ENCODE measurements at regions not wholly inside any gene's neighbourhood (a gene's known extent, or its start where the extent isn't known, plus 50 kb on each side); places are given as distances from the start of the nearest gene placed in this dataset.

GRCh38 chr9:81833563-81834345, 94.5 kb upstream of the SPATA31D4 start:
- no peaks in the 10 kb centered on the region for H3K36me3 ChIP-seq (ENCODE audit: control insufficient read depth in 2 of 3, insufficient read depth in 3 of 3, low read length in 3 of 3)
- H3K9me3 ChIP-seq (ENCODE audit: control insufficient read depth in 2 of 3, insufficient read depth in 1 of 3, low read length in 3 of 3): no peaks in the 10 kb centered on the region
- H3K4me3 ChIP-seq (ENCODE audit: low read length in 3 of 3): no peak overlapping the region
- H3K27ac ChIP-seq (ENCODE audit: low read depth in 2 of 2, low read length in 2 of 2): no peak overlapping the region
- no peak for DNase-seq
- no peaks in the 10 kb centered on the region for H3K27me3 ChIP-seq (ENCODE audit: control insufficient read depth, insufficient read depth, low read length)
- no peak for TF ChIP-seq CTCF (IDR thresholded peaks at IDR 0.05; ENCODE audit: borderline replicate concordance, extremely low read depth, insufficient read depth)
- H3K4me1 ChIP-seq (ENCODE audit: control insufficient read depth in 2 of 3, insufficient read depth in 2 of 3, low read depth in 1 of 3, low read length in 3 of 3): peaks cover 0 to 2% (median 0%) of the 10 kb centered on the region in 3 donors
- no peak for FAIRE-seq
- intact Hi-C loops (cut with DNase I): no loop called here
- H3K9ac ChIP-seq (ENCODE audit: low read length in 3 of 3): no peak overlapping the region

GRCh38 chr9:81841333-81841732, 86.9 kb upstream of the SPATA31D4 start:
- Histone ChIP-seq H3K27me3 (ENCODE audit: control insufficient read depth, insufficient read depth, low read length) (no peaks in the 10 kb centered on the region), H3K27ac (ENCODE audit: low read depth in 2 of 2, low read length in 2 of 2) (no peak overlapping the region), H3K9ac (ENCODE audit: low read length in 3 of 3) (no peak overlapping the region), H3K36me3 (ENCODE audit: control insufficient read depth in 2 of 3, insufficient read depth in 3 of 3, low read length in 3 of 3) (no peaks in the 10 kb centered on the region), H3K4me1 (ENCODE audit: control insufficient read depth in 2 of 3, insufficient read depth in 2 of 3, low read depth in 1 of 3, low read length in 3 of 3) (no peaks in the 10 kb centered on the region), H3K4me3 (ENCODE audit: low read length in 3 of 3) (no peak overlapping the region), H3K9me3 (ENCODE audit: control insufficient read depth in 2 of 3, insufficient read depth in 1 of 3, low read length in 3 of 3) (no peaks in the 10 kb centered on the region)
- intact Hi-C loops (cut with DNase I): no loop called here
- TF ChIP-seq CTCF (IDR thresholded peaks at IDR 0.05; ENCODE audit: borderline replicate concordance, extremely low read depth, insufficient read depth): no peak
- DNase-seq (no peak), FAIRE-seq (no peak)

GRCh38 chr9:81844131-81844567, 84.1 kb upstream of the SPATA31D4 start:
- no peak overlapping the region for H3K27ac ChIP-seq (ENCODE audit: low read depth in 2 of 2, low read length in 2 of 2)
- no peaks in the 10 kb centered on the region for H3K36me3 ChIP-seq (ENCODE audit: control insufficient read depth in 2 of 3, insufficient read depth in 3 of 3, low read length in 3 of 3)
- intact Hi-C loops (cut with DNase I): no loop called here
- H3K4me1 ChIP-seq (ENCODE audit: control insufficient read depth in 2 of 3, insufficient read depth in 2 of 3, low read depth in 1 of 3, low read length in 3 of 3): peaks cover 0 to 3% (median 0%) of the 10 kb centered on the region in 3 donors
- DNase-seq: no peak
- H3K9ac ChIP-seq (ENCODE audit: low read length in 3 of 3): no peak overlapping the region
- TF ChIP-seq CTCF (IDR thresholded peaks at IDR 0.05; ENCODE audit: borderline replicate concordance, extremely low read depth, insufficient read depth): no peak
- no peak overlapping the region for H3K4me3 ChIP-seq (ENCODE audit: low read length in 3 of 3)
- no peaks in the 10 kb centered on the region for H3K9me3 ChIP-seq (ENCODE audit: control insufficient read depth in 2 of 3, insufficient read depth in 1 of 3, low read length in 3 of 3)
- no peak for FAIRE-seq
- H3K27me3 ChIP-seq (ENCODE audit: control insufficient read depth, insufficient read depth, low read length): no peaks in the 10 kb centered on the region
